Aorta (tissue), 5 donors: ENCODE measurements at regions not wholly inside any gene's neighbourhood (a gene's known extent, or its start where the extent isn't known, plus 50 kb on each side); places are given as distances from the start of the nearest gene placed in this dataset.
"Not testable (repeated sequence)": the region's sequence is repeated elsewhere in the genome, so short reads cannot be mapped to it uniquely, and the experiment has no call there.

ENCODE experiments used
- ATAC-seq: fragments of 200-7000 bp; cut with Tn5 transposase; one replicate; pipeline ENCODE4 v1.9.1; 2022; ENCODE audit warnings: moderate library complexity; ENCODE audit not compliant: low FRiP score
- DNase-seq, 2 donors: peaks; one replicate each; pipeline ENCODE4 v3.0.0-alpha.2; 2020
- H3K27ac ChIP-seq, 2 donors: one replicate each; pipeline ENCODE4 v1.5.1; 2013; ENCODE audit warnings: low read length in 2 of 2, mild to moderate bottlenecking in 2 of 2, moderate library complexity in 2 of 2, control low read depth in 1 of 2, inconsistent platforms in 1 of 2, low read depth in 1 of 2
- H3K27me3 ChIP-seq, 2 donors: one replicate each; pipeline ENCODE4 v1.6.1; 2013; ENCODE audit warnings: control low read depth in 1 of 2, low read length in 1 of 2, mild to moderate bottlenecking in 1 of 2, moderate library complexity in 1 of 2; ENCODE audit not compliant: insufficient read depth in 2 of 2, control insufficient read depth in 1 of 2
- H3K36me3 ChIP-seq, 2 donors: one replicate each; pipeline ENCODE4 v1.6.1; 2013; ENCODE audit warnings: control low read depth in 1 of 2, low read length in 1 of 2, mild to moderate bottlenecking in 1 of 2; ENCODE audit not compliant: insufficient read depth in 2 of 2, control insufficient read depth in 1 of 2
- H3K4me1 ChIP-seq, 2 donors: one replicate each; pipeline ENCODE4 v1.6.1; 2013; ENCODE audit warnings: low read length in 2 of 2, control low read depth in 1 of 2, mild to moderate bottlenecking in 1 of 2, moderate library complexity in 1 of 2; ENCODE audit not compliant: insufficient read depth in 2 of 2, control insufficient read depth in 1 of 2
- H3K4me3 ChIP-seq, 2 donors: one replicate each; pipeline ENCODE4 v1.5.1; 2013; ENCODE audit warnings: low read length in 2 of 2, control low read depth in 1 of 2, mild to moderate bottlenecking in 1 of 2
- H3K9me3 ChIP-seq: one replicate; pipeline ENCODE4 v1.6.1; 2013; ENCODE audit warnings: mild to moderate bottlenecking, low read length; ENCODE audit not compliant: control insufficient read depth
- WGBS, 2 donors: extraction: QIAGEN DNeasy Blood & Tissue Kit; methylation state at CpG; one replicate each; pipeline ENCODE4 v1.1.7; 2013; 5-methylcytosine and 5-hydroxymethylcytosine counted together
- intact Hi-C, 2 donors: fragments of 100-400 bp; cut with DNase I; formaldehyde crosslinking; loops; one replicate each; pipeline versions ENCODE4 v1.14.2 to v1.15.0; 2022
- donor health status: healthy with polysubstance abuse.
- donor health status: Bipolar disorder and iron deficiency.
- donor health status: DM: no; HTN: no; CAD: no.
- donor health status: DM: no; HTN: no; CAD: no.
- donor health status: DM: yes; HTN: yes; CAD: no.

DNA sequence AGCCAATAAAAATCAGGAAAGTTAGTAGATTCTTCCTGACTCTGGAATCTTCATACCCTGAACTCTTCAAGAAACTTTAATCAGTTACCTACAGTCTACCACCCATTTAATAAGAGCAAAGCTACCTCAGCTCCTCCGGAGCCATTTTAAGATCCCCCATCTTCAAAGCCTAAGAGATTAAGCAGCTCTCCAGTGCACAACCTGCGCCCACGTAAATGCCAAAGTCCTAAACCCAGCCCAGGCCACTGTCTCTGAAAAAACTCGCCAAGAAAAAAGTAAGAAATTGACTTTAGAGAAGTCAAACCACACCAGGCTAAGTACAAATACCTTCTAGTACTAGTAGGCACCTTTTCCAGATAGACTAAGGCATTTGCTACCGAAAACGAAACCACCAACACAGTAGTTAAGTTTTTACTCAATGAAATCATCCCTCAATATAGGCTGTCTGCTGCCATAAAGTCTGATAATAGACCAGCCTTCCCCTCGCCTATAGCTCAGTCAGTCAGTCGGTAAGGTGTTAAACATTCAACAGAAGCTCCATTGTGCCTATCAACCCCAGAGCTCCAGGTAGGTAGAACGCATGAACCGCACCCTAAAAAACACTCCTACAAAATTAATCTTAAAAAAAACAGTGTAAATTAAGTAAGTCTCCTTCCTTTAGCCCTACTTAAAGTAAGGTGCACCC lies 122.2 kb upstream of the DEFB108B start:
- H3K27ac ChIP-seq, H3K4me3 ChIP-seq, H3K4me1 ChIP-seq, DNase-seq, H3K9me3 ChIP-seq, ATAC-seq, H3K36me3 ChIP-seq, intact Hi-C loops, H3K27me3 ChIP-seq: not testable (repeated sequence)
- 73 to 78% methylated on average over 10 of the region's 10 CpGs for WGBS, 2 donors

DNA sequence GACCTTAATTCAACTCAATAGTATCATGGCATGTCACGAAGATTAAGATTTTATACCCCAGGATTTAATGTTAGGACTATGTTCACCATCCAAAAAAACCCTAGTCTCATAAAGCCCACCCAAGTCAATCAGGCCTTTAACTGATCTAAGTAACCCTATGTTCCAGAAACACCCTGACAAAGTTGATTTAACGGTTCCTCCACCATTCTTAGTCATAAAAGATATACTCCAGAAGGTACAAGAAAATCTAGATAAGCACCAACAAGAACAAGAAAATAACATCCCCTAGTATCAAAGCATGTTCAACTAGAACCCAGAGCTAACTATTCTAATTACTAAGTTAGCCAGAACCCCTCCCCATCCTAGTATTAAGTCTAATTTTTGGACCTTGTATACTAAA lies 120.7 kb upstream of the DEFB108B start:
- intact Hi-C loops, ATAC-seq, DNase-seq, H3K27ac ChIP-seq, H3K4me1 ChIP-seq, H3K4me3 ChIP-seq, H3K9me3 ChIP-seq, H3K36me3 ChIP-seq, H3K27me3 ChIP-seq: not testable (repeated sequence)
- WGBS, 2 donors = 80 to 89% methylated on average over 2 of the region's 2 CpGs

DNA sequence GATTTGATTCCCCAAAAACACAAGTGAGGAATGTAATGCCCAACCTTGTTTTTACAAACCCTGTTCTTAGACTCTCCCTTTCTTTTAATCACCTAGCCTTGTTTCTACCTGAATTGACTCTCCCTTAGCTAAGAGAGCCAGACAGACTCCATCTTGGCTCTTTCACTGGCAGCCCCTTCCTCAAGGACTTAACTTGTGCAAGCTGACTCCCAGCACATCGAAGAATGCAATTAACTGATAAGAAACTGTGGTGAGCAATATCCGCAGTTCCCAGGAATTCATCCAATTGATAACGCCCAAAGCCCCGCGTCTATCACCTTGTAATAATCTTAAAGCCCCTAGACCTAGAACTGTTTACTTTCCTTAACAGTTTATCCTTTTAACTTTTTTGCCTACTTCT lies 120.2 kb upstream of the DEFB108B start:
- DNase-seq, intact Hi-C loops, H3K36me3 ChIP-seq, H3K4me3 ChIP-seq, H3K27me3 ChIP-seq, ATAC-seq, H3K4me1 ChIP-seq, H3K27ac ChIP-seq, H3K9me3 ChIP-seq: not testable (repeated sequence)
- 45 to 54% methylated on average over 5 of the region's 5 CpGs for WGBS, 2 donors

DNA sequence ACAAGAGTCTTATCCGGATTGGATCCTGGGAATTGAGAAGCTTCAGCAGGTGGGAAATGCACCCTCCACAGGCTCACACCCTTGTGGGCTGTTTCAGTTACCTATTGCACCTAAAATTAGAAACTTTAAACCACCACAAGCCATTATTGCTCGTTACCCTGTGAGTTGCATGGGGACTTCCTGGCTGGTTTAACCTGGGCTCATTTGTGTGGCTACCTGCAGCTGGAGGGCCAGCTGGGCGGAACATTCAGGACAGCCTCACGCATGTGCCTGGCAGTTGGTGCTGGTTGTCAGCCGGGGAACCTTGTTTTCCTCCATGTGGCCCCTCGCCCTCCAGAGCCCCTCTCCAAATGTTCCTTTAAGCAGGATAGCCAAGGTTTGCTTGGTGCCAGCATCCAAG lies 118.5 kb upstream of the DEFB108B start:
- H3K27ac ChIP-seq, H3K27me3 ChIP-seq, H3K4me3 ChIP-seq, ATAC-seq, intact Hi-C loops, H3K9me3 ChIP-seq, DNase-seq, H3K4me1 ChIP-seq, H3K36me3 ChIP-seq: not testable (repeated sequence)
- 82 to 84% methylated on average over 6 of the region's 6 CpGs for WGBS, 2 donors

DNA sequence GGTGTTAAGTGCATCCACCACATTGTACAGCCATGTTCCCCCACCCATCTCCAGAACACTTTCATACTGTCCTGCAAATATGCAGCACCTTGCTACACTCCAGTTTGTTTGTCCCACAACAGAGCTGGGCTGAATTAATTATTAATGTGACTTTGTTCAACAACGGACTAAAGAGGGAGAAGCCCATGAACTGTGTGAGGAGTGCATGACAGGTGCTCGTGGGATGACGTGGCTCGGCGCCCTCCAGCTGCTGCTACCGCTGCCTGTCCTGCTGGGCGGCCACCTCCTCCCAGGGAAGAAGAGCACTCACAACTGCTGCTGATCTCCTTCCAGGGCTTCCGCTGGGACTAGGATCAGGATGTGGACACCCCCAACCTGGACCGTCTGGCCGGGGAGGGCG lies 111.2 kb upstream of the DEFB108B start:
- intact Hi-C loops, H3K9me3 ChIP-seq, H3K4me1 ChIP-seq, DNase-seq, H3K4me3 ChIP-seq, H3K36me3 ChIP-seq, H3K27ac ChIP-seq, ATAC-seq, H3K27me3 ChIP-seq: not testable (repeated sequence)
- 88% methylated on average over 6 to 10 of the region's 11 CpGs for WGBS, 2 donors

DNA sequence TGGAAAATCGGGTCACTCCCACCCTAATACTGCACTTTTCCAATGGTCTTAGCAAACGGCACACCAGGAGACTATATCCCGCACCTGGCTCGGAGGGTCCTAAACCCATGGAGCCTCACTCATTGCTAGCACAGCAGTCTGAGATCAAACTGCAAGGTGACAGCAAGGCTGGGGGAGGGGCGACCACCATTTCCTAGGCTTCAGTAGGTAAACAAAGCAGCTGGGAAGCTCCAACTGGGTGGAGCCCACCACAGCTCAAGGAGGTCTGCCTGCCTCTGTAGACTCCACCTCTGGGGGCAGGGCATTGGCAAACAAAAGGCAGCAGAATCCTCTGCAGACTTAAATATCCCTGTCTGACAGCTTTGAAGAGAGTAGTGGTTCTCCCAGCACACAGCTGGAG lies 109.0 kb upstream of the DEFB108B start:
- H3K4me3 ChIP-seq, H3K9me3 ChIP-seq, ATAC-seq, H3K4me1 ChIP-seq, H3K36me3 ChIP-seq, DNase-seq, H3K27me3 ChIP-seq, intact Hi-C loops, H3K27ac ChIP-seq: not testable (repeated sequence)
- 76% methylated on average over 5 of the region's 5 CpGs for WGBS, 2 donors

DNA sequence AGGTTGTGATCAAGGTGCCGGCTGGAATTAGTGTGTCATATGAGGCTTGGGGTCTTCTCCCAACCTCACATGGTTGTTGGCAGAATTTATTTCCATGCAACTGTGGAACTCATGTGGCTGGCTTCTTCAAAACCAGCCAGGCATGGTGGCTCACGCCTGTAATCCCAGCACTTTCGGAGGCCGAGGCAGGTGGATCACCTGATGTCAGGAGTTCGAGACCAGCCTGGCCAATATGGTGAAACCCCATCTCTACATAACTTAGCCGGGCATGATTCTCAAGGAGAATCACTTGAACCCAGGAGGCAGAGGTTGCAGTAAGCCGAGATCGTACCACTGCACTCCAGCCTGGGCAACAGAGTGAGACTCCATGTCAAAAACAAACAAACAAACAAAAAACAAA lies 102.3 kb upstream of the DEFB108B start:
- WGBS, 2 donors = 94% methylated on average over 7 of the region's 8 CpGs
- H3K4me1 ChIP-seq, intact Hi-C loops, H3K27me3 ChIP-seq, H3K27ac ChIP-seq, H3K4me3 ChIP-seq, ATAC-seq, H3K9me3 ChIP-seq, DNase-seq, H3K36me3 ChIP-seq: not testable (repeated sequence)

DNA sequence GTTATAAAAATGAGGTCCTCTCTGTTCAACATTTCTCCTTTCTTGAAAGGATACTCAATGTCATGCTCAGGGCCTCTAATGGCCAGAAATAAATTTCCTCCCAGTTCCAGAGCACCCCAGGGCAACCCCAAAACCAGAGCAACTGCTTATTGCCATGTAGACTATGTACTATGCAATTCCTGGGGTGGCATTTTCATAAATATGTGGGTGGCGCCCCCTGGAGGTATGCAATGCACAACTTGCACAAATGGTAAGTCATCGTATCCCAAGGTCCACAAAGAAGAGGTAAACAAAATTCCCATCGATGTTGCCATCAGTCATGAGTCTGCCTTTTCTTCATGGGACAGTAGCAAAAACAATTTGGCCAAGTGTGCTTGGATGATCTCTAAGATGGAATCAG lies 98.6 kb upstream of the DEFB108B start:
- intact Hi-C loops, H3K27me3 ChIP-seq, H3K4me3 ChIP-seq, ATAC-seq, H3K9me3 ChIP-seq, H3K27ac ChIP-seq, H3K4me1 ChIP-seq, DNase-seq, H3K36me3 ChIP-seq: not testable (repeated sequence)
- 13 to 23% methylated on average over 1 to 2 of the region's 3 CpGs for WGBS, 2 donors

DNA sequence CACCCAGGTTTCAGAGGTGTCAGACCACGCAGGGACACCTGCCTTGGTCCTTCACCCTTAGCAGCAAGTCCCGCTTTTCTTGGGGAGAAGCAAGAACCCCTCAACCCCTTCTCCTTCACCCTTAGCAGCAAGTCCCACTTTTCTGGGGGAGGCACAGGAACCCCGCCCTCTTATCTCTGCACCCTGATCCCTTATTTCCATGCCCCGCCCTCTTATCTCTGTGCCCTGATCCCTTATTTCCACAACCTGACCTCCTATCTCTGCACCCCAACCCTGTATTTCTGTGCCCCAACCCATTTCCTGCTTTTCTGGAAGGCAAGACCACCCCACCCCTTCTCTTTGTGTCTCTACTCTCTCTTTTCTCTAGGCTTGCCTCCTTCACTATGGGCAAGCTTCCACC lies 94.7 kb upstream of the DEFB108B start:
- WGBS, 2 donors = 93 to 100% methylated on average over 4 of the region's 4 CpGs
- DNase-seq, intact Hi-C loops, H3K27me3 ChIP-seq, ATAC-seq, H3K36me3 ChIP-seq, H3K9me3 ChIP-seq, H3K4me1 ChIP-seq, H3K27ac ChIP-seq, H3K4me3 ChIP-seq: not testable (repeated sequence)
